ENCODE measurements at regions not wholly inside any gene's neighbourhood (a gene's known extent, or its start where the extent isn't known, plus 50 kb on each side); places are given as distances from the start of the nearest gene placed in this dataset.
"Not testable (repeated sequence)": the region's sequence is repeated elsewhere in the genome, so short reads cannot be mapped to it uniquely, and the experiment has no call there.

GRCh38 chr2:194842871-194843270 is 814.2 kb upstream of the SLC39A10 start:
- DNase-seq (ENCODE audit: low read depth, low spot score), result no peak
- in situ Hi-C loops (cut with HindIII; ENCODE audit: low pct_unique_long_range_greater_than_20kb, low sequenced_read_pairs), result no loop called here

- DNase-seq (ENCODE audit: low read depth, low spot score); in situ Hi-C loops (cut with HindIII; ENCODE audit: low pct_unique_long_range_greater_than_20kb, low sequenced_read_pairs): not testable (repeated sequence)
Observed at GRCh38 chr2:194834371-194834770, 822.7 kb upstream of the SLC39A10 start.

- no peak for DNase-seq (ENCODE audit: low read depth, low spot score)
- in situ Hi-C loops (cut with HindIII; ENCODE audit: low pct_unique_long_range_greater_than_20kb, low sequenced_read_pairs), result no loop called here
Observed at GRCh38 chr2:194826241-194826640, 830.8 kb upstream of the SLC39A10 start.

DNA sequence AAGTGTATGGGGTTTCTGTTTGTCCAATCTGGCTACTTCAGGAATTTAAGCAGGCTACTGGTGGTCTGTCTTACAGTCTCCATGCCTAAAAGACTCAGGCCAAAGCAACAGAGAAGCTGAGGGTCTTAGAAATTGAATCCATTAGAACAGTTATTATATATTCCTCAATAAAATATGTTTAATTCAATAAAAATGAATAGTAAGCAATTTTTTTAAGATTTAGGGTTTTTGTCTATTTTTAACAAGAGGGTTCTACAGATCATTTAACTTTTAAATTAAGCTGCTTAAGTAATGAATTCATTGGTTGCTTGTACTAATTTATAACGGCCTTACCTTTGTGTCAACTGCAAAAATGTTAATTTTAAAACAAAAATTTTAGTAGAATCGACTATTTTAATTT is 832.6 kb upstream of the SLC39A10 start:
- no peak for DNase-seq (ENCODE audit: low read depth, low spot score)
- in situ Hi-C loops (cut with HindIII; ENCODE audit: low pct_unique_long_range_greater_than_20kb, low sequenced_read_pairs), result no loop called here

DNA sequence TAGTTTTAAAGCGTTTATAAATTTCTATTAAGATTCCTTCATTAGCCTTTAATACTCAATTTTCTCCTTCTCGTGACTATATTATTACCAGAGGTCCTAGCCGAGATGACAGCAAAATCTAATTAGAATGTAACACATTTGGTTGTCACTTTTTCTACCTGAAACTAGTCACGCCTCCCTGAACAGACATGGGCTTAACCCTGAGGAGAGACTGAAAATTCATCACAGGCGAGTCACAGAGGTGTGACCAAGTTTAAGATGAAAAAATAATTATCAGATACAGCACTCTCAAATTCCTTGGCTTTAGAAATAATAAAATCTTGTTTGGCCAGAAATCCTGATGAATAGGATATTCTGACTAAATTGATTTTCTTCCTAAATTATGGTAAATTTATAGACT is 834.4 kb upstream of the SLC39A10 start:
- DNase-seq (ENCODE audit: low read depth, low spot score), result no peak
- in situ Hi-C loops (cut with HindIII; ENCODE audit: low pct_unique_long_range_greater_than_20kb, low sequenced_read_pairs), result no loop called here

DNA sequence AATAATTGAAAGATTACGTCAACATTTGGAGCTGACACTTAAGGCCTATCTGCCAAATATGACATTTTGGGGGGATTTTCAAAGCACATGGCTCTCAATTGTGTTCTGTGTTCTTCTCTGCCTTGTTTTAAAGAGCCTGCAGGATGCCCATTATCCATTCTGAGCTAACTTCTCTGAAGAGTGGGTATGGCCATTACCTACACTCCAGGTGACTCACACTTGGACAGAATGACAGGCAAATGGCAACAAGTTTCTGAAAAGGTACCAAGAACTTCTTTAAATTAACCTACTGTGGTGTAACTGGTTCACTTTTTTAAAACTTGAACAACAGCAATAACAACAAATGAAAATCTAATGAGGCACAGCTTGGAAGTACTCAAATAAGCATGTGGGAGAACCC is 834.9 kb upstream of the SLC39A10 start:
- DNase-seq (ENCODE audit: low read depth, low spot score), result no peak
- in situ Hi-C loops (cut with HindIII; ENCODE audit: low pct_unique_long_range_greater_than_20kb, low sequenced_read_pairs), result no loop called here

DNA sequence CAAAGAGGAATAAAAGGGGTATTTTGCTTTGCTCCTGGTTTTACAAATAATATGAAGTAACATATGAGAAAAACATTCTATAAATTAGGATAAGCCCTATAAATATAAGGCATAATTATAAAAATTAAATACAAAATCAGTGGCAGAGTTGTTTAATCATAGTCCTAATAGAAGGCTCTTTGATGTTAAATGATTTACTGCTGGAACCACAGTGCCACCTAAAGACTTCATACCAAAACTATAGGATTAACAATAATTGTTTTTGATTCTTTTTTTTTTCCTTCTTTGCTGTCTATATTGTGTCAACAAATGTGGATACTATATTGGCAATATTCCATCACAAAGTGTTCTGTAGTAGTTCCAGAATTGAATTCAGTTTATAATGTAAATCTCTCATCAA is 837.7 kb upstream of the SLC39A10 start:
- in situ Hi-C loops (cut with HindIII; ENCODE audit: low pct_unique_long_range_greater_than_20kb, low sequenced_read_pairs), result no loop called here
- DNase-seq (ENCODE audit: low read depth, low spot score), result peak; percentile 36

- in situ Hi-C loops (cut with HindIII; ENCODE audit: low pct_unique_long_range_greater_than_20kb, low sequenced_read_pairs), result no loop called here
- no peak for DNase-seq (ENCODE audit: low read depth, low spot score)
Observed at GRCh38 chr2:194815475-194815874, 841.6 kb upstream of the SLC39A10 start.

DNA sequence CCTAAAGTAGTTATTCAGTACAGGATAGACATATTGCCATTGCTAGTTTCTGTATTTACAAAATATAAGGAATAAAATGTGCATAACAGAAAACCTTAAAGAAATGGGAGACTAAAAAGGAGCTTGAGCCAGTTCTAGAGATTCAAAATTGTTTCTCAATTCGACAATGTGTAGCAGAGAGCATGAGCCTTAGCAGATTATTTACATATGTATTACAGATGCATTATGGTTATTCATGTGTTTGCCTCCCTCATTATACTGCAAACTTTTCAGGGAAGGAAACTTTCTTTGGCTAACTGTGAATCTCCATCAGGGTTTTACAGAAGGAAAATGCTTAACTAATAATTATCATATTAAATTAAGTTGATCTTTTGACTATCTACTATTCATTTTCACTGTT is 854.4 kb upstream of the SLC39A10 start:
- DNase-seq (ENCODE audit: low read depth, low spot score), result no peak
- in situ Hi-C loops (cut with HindIII; ENCODE audit: low pct_unique_long_range_greater_than_20kb, low sequenced_read_pairs), result no loop called here

- DNase-seq (ENCODE audit: low read depth, low spot score); in situ Hi-C loops (cut with HindIII; ENCODE audit: low pct_unique_long_range_greater_than_20kb, low sequenced_read_pairs): not testable (repeated sequence)
Observed at GRCh38 chr2:194787071-194787470, 870.0 kb upstream of the SLC39A10 start.

DNA sequence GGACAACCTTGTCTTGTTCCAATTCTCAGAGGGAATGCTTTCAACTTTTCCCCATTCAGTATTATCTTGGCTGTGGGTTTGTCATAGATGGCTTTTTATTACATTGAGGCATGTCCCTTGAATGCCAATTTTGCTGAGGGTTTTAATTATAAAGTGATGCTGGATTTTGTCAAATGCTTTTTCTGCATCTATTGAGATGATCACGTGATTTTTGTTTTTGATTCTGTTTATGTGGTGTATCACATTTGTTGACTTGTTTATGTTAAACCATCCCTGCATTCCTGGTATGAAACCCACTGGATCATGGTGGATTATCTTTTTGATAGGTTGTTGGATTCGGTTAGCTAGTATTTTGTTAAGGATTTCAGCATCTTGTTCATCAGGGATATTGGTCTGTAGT is 885.6 kb upstream of the SLC39A10 start:
- in situ Hi-C loops (cut with HindIII; ENCODE audit: low pct_unique_long_range_greater_than_20kb, low sequenced_read_pairs); DNase-seq (ENCODE audit: low read depth, low spot score): not testable (repeated sequence)

DNA sequence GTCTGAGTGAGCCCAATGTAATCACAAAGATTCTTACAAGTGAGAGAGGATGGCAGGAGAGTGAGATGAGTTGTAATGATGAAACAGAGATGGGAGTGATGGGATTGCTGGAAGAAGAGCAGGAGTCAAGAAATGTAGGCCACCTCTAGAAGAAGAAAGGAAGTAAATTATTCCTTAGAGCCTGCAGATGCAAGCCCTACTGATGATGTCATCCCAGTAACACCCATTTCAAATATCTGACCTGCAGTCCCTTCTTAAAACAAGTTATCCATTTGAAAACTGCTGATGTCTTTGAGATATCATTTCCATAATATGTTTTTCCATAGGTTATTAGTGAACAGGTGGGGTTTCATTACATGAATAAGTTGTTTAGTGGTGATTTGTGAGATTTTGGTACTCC is 888.0 kb upstream of the SLC39A10 start:
- DNase-seq (ENCODE audit: low read depth, low spot score), result no peak
- in situ Hi-C loops (cut with HindIII; ENCODE audit: low pct_unique_long_range_greater_than_20kb, low sequenced_read_pairs), result no loop called here

GRCh38 chr2:194765723-194766122 is 891.3 kb upstream of the SLC39A10 start:
- in situ Hi-C loops (cut with HindIII; ENCODE audit: low pct_unique_long_range_greater_than_20kb, low sequenced_read_pairs), result no loop called here
- no peak for DNase-seq (ENCODE audit: low read depth, low spot score)

DNA sequence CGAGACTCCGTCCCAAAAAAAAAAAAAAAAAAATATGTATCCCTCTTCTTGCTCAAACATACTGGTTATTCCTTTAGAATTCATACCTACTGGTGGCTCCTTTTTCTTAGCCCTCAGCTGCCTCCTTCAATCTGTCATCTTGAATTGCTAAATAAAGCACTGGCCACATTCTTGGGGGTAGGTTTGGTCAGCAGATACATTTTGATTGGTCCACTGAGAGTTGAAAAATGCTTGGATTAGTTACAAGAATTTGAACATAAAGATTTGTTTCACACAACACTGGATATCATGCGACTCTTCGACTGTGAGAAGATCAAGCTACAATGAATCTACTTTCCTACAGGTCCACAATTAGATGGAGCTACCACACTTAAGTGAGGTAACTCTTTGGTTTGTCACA is 906.1 kb upstream of the SLC39A10 start:
- in situ Hi-C loops (cut with HindIII; ENCODE audit: low pct_unique_long_range_greater_than_20kb, low sequenced_read_pairs), result no loop called here
- DNase-seq (ENCODE audit: low read depth, low spot score), result peak; percentile 4

- in situ Hi-C loops (cut with HindIII; ENCODE audit: low pct_unique_long_range_greater_than_20kb, low sequenced_read_pairs), result no loop called here
- DNase-seq (ENCODE audit: low read depth, low spot score), result peak; percentile 2
Observed at GRCh38 chr2:194745557-194746146, 911.4 kb upstream of the SLC39A10 start.

- in situ Hi-C loops (cut with HindIII; ENCODE audit: low pct_unique_long_range_greater_than_20kb, low sequenced_read_pairs), result no loop called here
- no peak for DNase-seq (ENCODE audit: low read depth, low spot score)
Observed at GRCh38 chr2:194742706-194743105, 914.3 kb upstream of the SLC39A10 start.

DNA sequence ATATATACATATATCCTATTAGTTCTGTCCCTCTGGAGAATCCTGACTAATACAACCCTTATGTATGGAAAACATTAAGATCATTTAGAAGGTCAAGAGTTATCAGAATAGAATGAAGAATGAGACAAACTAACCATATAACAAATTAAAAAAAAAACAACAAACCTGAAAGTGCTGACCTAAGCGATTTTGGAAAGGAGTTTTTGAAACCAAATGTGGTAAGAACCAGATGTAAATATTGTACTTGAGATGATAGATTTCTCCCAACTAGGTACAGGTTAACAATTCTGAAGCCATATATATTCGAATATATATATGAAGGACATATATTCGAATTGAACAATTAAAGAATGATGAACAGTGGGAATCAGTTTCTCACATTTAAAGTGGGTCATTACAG is 917.8 kb upstream of the SLC39A10 start:
- in situ Hi-C loops (cut with HindIII; ENCODE audit: low pct_unique_long_range_greater_than_20kb, low sequenced_read_pairs), result no loop called here

GRCh38 chr2:194735837-194736542 is 921.0 kb upstream of the SLC39A10 start:
- in situ Hi-C loops (cut with HindIII; ENCODE audit: low pct_unique_long_range_greater_than_20kb, low sequenced_read_pairs), result no loop called here
- no peak for DNase-seq (ENCODE audit: low read depth, low spot score)

More for the DNA sequence above, 917.8 kb upstream of the SLC39A10 start:
- DNase-seq (ENCODE audit: low read depth, low spot score), result no peak

- DNase-seq (ENCODE audit: low read depth, low spot score), result no peak
- in situ Hi-C loops (cut with HindIII; ENCODE audit: low pct_unique_long_range_greater_than_20kb, low sequenced_read_pairs), result no loop called here
Observed at GRCh38 chr2:194730266-194730665, 926.8 kb upstream of the SLC39A10 start.
